ENCODE measurements at regions not wholly inside any gene's neighbourhood (a gene's known extent, or its start where the extent isn't known, plus 50 kb on each side); places are given as distances from the start of the nearest gene placed in this dataset.
A peak's percentile ranks its signal among the peaks of the same experiment; 100 is the strongest.

- H3K4me3 ChIP-seq (ENCODE audit: low read length), result no peak overlapping the region
- no peaks in the 10 kb centered on the region for H3K27me3 ChIP-seq (ENCODE audit: control insufficient read depth, insufficient read depth, low read length)
- H3K27ac ChIP-seq (ENCODE audit: low read length), result no peak overlapping the region
- no peaks in the 10 kb centered on the region for H3K36me3 ChIP-seq (ENCODE audit: control insufficient read depth, insufficient read depth, low read length)
- no CpG with 5 or more reads among the region's 7 CpGs for WGBS (ENCODE audit: insufficient coverage, low lambda C conversion rate)
- no peaks in the 10 kb centered on the region for H3K4me1 ChIP-seq (ENCODE audit: control insufficient read depth, insufficient read depth, low read length)
- H3K9me3 ChIP-seq (ENCODE audit: control insufficient read depth, low read depth, low read length), result no peaks in the 10 kb centered on the region
- DNase-seq, result no peak
These were observed 287.3 kb downstream of the BCL11B start for GRCh38 chr14:98984719-98985041.

- no peak for DNase-seq
These were observed 278.2 kb downstream of the BCL11B start for GRCh38 chr14:98993818-98994217.

GRCh38 chr14:98994561-98994960, 277.4 kb downstream of the BCL11B start:
- H3K27ac ChIP-seq (ENCODE audit: low read length), result no peak overlapping the region
- WGBS (ENCODE audit: insufficient coverage, low lambda C conversion rate), result 86% methylated on average over 1 of the region's 3 CpGs

More at GRCh38 chr14:98993818-98994217, 278.2 kb downstream of the BCL11B start:
- WGBS (ENCODE audit: insufficient coverage, low lambda C conversion rate), result no CpG with 5 or more reads among the region's 1 CpG
- Histone ChIP-seq H3K27ac (ENCODE audit: low read length) (no peak overlapping the region), H3K9me3 (ENCODE audit: control insufficient read depth, low read depth, low read length) (no peaks in the 10 kb centered on the region), H3K4me3 (ENCODE audit: low read length) (no peak overlapping the region), H3K36me3 (ENCODE audit: control insufficient read depth, insufficient read depth, low read length) (no peaks in the 10 kb centered on the region), H3K4me1 (ENCODE audit: control insufficient read depth, insufficient read depth, low read length) (no peaks in the 10 kb centered on the region), H3K27me3 (ENCODE audit: control insufficient read depth, insufficient read depth, low read length) (no peaks in the 10 kb centered on the region)

GRCh38 chr14:98997526-98998205, 274.3 kb downstream of the BCL11B start:
- no peak overlapping the region for H3K27ac ChIP-seq (ENCODE audit: low read length)
- no peaks in the 10 kb centered on the region for H3K27me3 ChIP-seq (ENCODE audit: control insufficient read depth, insufficient read depth, low read length)
- DNase-seq, result peak in 1 of 2 donors; percentile 17
- H3K4me3 ChIP-seq (ENCODE audit: low read length), result no peak overlapping the region
- no peaks in the 10 kb centered on the region for H3K36me3 ChIP-seq (ENCODE audit: control insufficient read depth, insufficient read depth, low read length)
- no peaks in the 10 kb centered on the region for H3K9me3 ChIP-seq (ENCODE audit: control insufficient read depth, low read depth, low read length)
- no peaks in the 10 kb centered on the region for H3K4me1 ChIP-seq (ENCODE audit: control insufficient read depth, insufficient read depth, low read length)
- WGBS (ENCODE audit: insufficient coverage, low lambda C conversion rate), result no CpG with 5 or more reads among the region's 6 CpGs

More at GRCh38 chr14:98994561-98994960, 277.4 kb downstream of the BCL11B start:
- Histone ChIP-seq H3K4me1 (ENCODE audit: control insufficient read depth, insufficient read depth, low read length) (no peaks in the 10 kb centered on the region), H3K4me3 (ENCODE audit: low read length) (no peak overlapping the region), H3K9me3 (ENCODE audit: control insufficient read depth, low read depth, low read length) (no peaks in the 10 kb centered on the region), H3K27me3 (ENCODE audit: control insufficient read depth, insufficient read depth, low read length) (no peaks in the 10 kb centered on the region), H3K36me3 (ENCODE audit: control insufficient read depth, insufficient read depth, low read length) (no peaks in the 10 kb centered on the region)
- DNase-seq, result no peak

- Histone ChIP-seq H3K9me3 (ENCODE audit: control insufficient read depth, low read depth, low read length) (no peaks in the 10 kb centered on the region), H3K36me3 (ENCODE audit: control insufficient read depth, insufficient read depth, low read length) (no peaks in the 10 kb centered on the region), H3K27me3 (ENCODE audit: control insufficient read depth, insufficient read depth, low read length) (no peaks in the 10 kb centered on the region), H3K4me3 (ENCODE audit: low read length) (no peak overlapping the region), H3K4me1 (ENCODE audit: control insufficient read depth, insufficient read depth, low read length) (no peaks in the 10 kb centered on the region), H3K27ac (ENCODE audit: low read length) (no peak overlapping the region)
- DNase-seq, result no peak
- no CpG with 5 or more reads among the region's 9 CpGs for WGBS (ENCODE audit: insufficient coverage, low lambda C conversion rate)
These were observed 272.7 kb downstream of the BCL11B start for GRCh38 chr14:98999345-98999744.

DNA sequence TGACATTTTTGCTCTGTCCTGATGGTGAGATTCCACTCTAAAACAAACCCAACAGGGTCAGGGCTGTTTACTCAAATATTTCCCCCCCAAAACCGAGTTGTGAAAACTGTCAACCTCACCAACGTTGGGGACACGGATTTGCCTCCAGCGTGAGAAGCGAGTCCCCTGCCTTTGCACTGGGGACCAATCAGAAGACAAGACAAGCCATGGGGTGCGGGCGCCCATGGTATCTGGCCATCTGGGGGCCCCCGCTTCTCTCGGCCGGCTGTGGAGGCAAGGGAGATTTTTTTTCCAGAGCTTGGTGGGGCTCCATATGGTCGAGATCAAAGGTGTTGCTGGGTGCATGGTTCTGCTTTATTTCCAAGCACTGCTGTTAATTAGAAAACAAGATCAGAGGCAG, 272.1 kb downstream of the BCL11B start:
- DNase-seq, result no peak
- Histone ChIP-seq H3K36me3 (ENCODE audit: control insufficient read depth, insufficient read depth, low read length) (no peaks in the 10 kb centered on the region), H3K9me3 (ENCODE audit: control insufficient read depth, low read depth, low read length) (no peaks in the 10 kb centered on the region), H3K4me3 (ENCODE audit: low read length) (no peak overlapping the region), H3K27me3 (ENCODE audit: control insufficient read depth, insufficient read depth, low read length) (no peaks in the 10 kb centered on the region), H3K27ac (ENCODE audit: low read length) (no peak overlapping the region), H3K4me1 (ENCODE audit: control insufficient read depth, insufficient read depth, low read length) (no peaks in the 10 kb centered on the region)
- WGBS (ENCODE audit: insufficient coverage, low lambda C conversion rate), result no CpG with 5 or more reads among the region's 11 CpGs

DNA sequence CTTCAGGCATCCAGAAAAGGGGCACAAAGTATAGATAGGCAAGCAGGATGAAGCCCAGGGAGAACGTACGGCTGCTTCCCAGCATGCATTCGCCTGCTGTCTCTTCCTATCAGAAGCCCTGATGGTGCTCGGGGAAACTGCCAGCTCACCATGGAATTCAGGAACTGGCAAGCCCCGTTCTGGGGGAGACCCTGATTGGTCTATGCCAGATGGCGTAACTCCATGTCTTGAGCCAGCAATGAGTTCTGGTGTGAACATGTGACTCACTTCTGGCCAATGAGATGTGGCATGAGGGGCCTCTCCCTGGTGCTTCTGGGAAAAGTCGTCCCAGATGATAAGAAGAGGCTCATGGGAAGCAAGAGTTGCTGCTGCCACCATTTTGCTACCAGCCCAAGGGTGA, 270.8 kb downstream of the BCL11B start:
- H3K36me3 ChIP-seq (ENCODE audit: control insufficient read depth, insufficient read depth, low read length), result no peaks in the 10 kb centered on the region
- H3K4me1 ChIP-seq (ENCODE audit: control insufficient read depth, insufficient read depth, low read length), result no peaks in the 10 kb centered on the region
- H3K4me3 ChIP-seq (ENCODE audit: low read length), result no peak overlapping the region
- no peak for DNase-seq
- no CpG with 5 or more reads among the region's 7 CpGs for WGBS (ENCODE audit: insufficient coverage, low lambda C conversion rate)
- no peak overlapping the region for H3K27ac ChIP-seq (ENCODE audit: low read length)
- H3K9me3 ChIP-seq (ENCODE audit: control insufficient read depth, low read depth, low read length), result no peaks in the 10 kb centered on the region
- no peaks in the 10 kb centered on the region for H3K27me3 ChIP-seq (ENCODE audit: control insufficient read depth, insufficient read depth, low read length)

DNA sequence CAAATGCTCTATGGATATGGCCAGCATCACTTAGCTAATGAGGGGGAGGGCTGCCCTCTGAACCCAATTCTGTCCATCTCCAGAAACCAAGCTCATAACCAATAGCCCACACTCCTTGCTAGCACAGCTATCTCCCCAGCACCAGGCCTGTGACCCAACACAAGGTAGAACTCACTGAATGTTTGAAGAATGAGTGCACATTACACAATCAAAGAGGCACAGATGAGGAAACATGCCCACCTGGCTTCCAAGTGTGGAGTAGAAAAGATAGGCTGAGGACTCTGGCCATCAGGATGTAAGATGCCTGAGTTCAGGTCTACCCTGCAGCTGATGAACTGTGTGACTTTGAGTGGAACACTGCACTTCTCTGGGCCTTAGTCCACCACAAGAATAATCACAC, 268.4 kb downstream of the BCL11B start:
- H3K4me3 ChIP-seq (ENCODE audit: low read length), result no peak overlapping the region
- H3K4me1 ChIP-seq (ENCODE audit: control insufficient read depth, insufficient read depth, low read length), result no peaks in the 10 kb centered on the region
- H3K27me3 ChIP-seq (ENCODE audit: control insufficient read depth, insufficient read depth, low read length), result no peaks in the 10 kb centered on the region
- H3K27ac ChIP-seq (ENCODE audit: low read length), result no peak overlapping the region
- H3K36me3 ChIP-seq (ENCODE audit: control insufficient read depth, insufficient read depth, low read length), result no peaks in the 10 kb centered on the region
- H3K9me3 ChIP-seq (ENCODE audit: control insufficient read depth, low read depth, low read length), result no peaks in the 10 kb centered on the region
- DNase-seq, result no peak

DNA sequence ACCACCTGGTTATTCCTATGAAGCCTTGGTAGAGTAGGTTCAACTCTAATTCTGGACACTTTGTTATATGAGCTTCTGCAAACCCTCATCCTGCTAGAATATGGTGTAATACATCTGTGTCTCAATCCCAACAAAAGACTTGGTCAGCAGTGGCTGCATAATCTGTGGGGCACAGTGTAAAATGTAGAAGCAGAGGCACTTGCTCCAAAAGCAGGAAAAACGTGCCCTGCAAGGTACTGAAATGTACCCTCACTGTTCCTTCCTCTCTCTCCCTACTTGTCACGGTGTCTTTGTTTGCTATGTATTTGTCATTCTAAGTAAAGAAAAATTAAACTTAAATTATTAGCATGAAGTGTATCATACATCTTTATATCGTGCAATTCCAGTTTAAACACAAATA, 267.9 kb downstream of the BCL11B start:
- H3K4me3 ChIP-seq (ENCODE audit: low read length), result no peak overlapping the region
- WGBS (ENCODE audit: insufficient coverage, low lambda C conversion rate), result 37% methylated on average over 2 of the region's 3 CpGs
- H3K27ac ChIP-seq (ENCODE audit: low read length), result no peak overlapping the region
- no peaks in the 10 kb centered on the region for H3K27me3 ChIP-seq (ENCODE audit: control insufficient read depth, insufficient read depth, low read length)
- H3K36me3 ChIP-seq (ENCODE audit: control insufficient read depth, insufficient read depth, low read length), result no peaks in the 10 kb centered on the region
- DNase-seq, result no peak
- no peaks in the 10 kb centered on the region for H3K4me1 ChIP-seq (ENCODE audit: control insufficient read depth, insufficient read depth, low read length)
- H3K9me3 ChIP-seq (ENCODE audit: control insufficient read depth, low read depth, low read length), result no peaks in the 10 kb centered on the region

- WGBS (ENCODE audit: insufficient coverage, low lambda C conversion rate), result no CpG with 5 or more reads among the region's 5 CpGs
- H3K27ac ChIP-seq (ENCODE audit: low read length), result no peak overlapping the region
- no peaks in the 10 kb centered on the region for H3K36me3 ChIP-seq (ENCODE audit: control insufficient read depth, insufficient read depth, low read length)
- H3K9me3 ChIP-seq (ENCODE audit: control insufficient read depth, low read depth, low read length), result no peaks in the 10 kb centered on the region
- no peak for DNase-seq
- no peak overlapping the region for H3K4me3 ChIP-seq (ENCODE audit: low read length)
- no peaks in the 10 kb centered on the region for H3K4me1 ChIP-seq (ENCODE audit: control insufficient read depth, insufficient read depth, low read length)
- H3K27me3 ChIP-seq (ENCODE audit: control insufficient read depth, insufficient read depth, low read length), result no peaks in the 10 kb centered on the region
These were observed 265.7 kb downstream of the BCL11B start for GRCh38 chr14:99006276-99006675.

DNA sequence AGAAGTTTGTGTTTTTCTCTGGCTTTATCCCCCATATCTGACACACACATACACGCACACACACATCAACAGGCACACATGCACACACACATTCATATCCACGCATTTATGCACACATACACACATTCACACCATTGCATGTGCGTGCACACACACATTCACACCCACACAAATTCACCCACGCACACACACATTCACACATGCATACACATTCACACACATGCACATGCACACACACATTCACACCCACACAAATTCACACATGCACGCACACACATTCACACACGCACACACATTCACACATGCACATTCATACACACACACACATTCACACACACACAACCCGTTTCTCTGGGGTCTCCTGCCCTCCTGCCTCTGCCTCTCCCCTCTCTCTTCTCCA, 264.2 kb downstream of the BCL11B start:
- Histone ChIP-seq H3K27ac (ENCODE audit: low read length) (no peak overlapping the region), H3K4me1 (ENCODE audit: control insufficient read depth, insufficient read depth, low read length) (no peaks in the 10 kb centered on the region), H3K36me3 (ENCODE audit: control insufficient read depth, insufficient read depth, low read length) (no peaks in the 10 kb centered on the region), H3K27me3 (ENCODE audit: control insufficient read depth, insufficient read depth, low read length) (no peaks in the 10 kb centered on the region), H3K4me3 (ENCODE audit: low read length) (no peak overlapping the region), H3K9me3 (ENCODE audit: control insufficient read depth, low read depth, low read length) (no peaks in the 10 kb centered on the region)
- WGBS (ENCODE audit: insufficient coverage, low lambda C conversion rate), result 100% methylated on average over 1 of the region's 7 CpGs
- DNase-seq, result no peak
